ENCODE measurements at regions not wholly inside any gene's neighbourhood (a gene's known extent, or its start where the extent isn't known, plus 50 kb on each side); places are given as distances from the start of the nearest gene placed in this dataset.

GRCh38 chr3:103410231-103410630 lies 975.4 kb downstream of the ZPLD1 start:
- no peak overlapping the region for H3K27ac ChIP-seq (ENCODE audit: low read length)
- H3K4me1 ChIP-seq (ENCODE audit: low read length) = no peaks in the 10 kb centered on the region
- no peaks in the 10 kb centered on the region for H4K20me1 ChIP-seq (ENCODE audit: insufficient read depth, low read length)
- no peak overlapping the region for H3K4me3 ChIP-seq (ENCODE audit: low read length)
- no peaks in the 10 kb centered on the region for H3K36me3 ChIP-seq (replicated peaks; ENCODE audit: insufficient read depth, low read length)
- H3K9me3 ChIP-seq (replicated peaks; ENCODE audit: insufficient read depth, low read length) = no peaks in the 10 kb centered on the region
- no peak overlapping the region for H3K9ac ChIP-seq (ENCODE audit: low read length)
- no peak for DNase-seq
- H3F3A ChIP-seq (ENCODE audit: insufficient read depth, low read length) = no peaks in the 10 kb centered on the region
- no peaks in the 10 kb centered on the region for H3K9me2 ChIP-seq (replicated peaks; ENCODE audit: insufficient read depth, low read length)
- H3K27me3 ChIP-seq (replicated peaks; ENCODE audit: insufficient read depth, low read length) = no peaks in the 10 kb centered on the region
- no peak overlapping the region for H3K4me2 ChIP-seq (ENCODE audit: low read depth, low read length)
- no peak overlapping the region for H2AFZ ChIP-seq (ENCODE audit: low read length)
- H3K79me2 ChIP-seq (ENCODE audit: low read length) = no peaks in the 10 kb centered on the region
- TF ChIP-seq CTCF (IDR thresholded peaks at IDR 0.05; ENCODE audit: low read length) = no peak
- TF ChIP-seq EZH2 (optimal IDR thresholded peaks at IDR 0.05; ENCODE audit: low read depth, low read length) = no peak
- TF ChIP-seq EZH2phosphoT487 (IDR thresholded peaks at IDR 0.05; ENCODE audit: low read length) = no peak

- DNase-seq = no peak
- TF ChIP-seq CTCF (IDR thresholded peaks at IDR 0.05; ENCODE audit: low read length) = no peak
- Histone ChIP-seq H3K9me2 (replicated peaks; ENCODE audit: insufficient read depth, low read length) (no peaks in the 10 kb centered on the region), H3K4me1 (ENCODE audit: low read length) (no peaks in the 10 kb centered on the region), H3F3A (ENCODE audit: insufficient read depth, low read length) (no peaks in the 10 kb centered on the region), H3K79me2 (ENCODE audit: low read length) (no peaks in the 10 kb centered on the region), H3K27ac (ENCODE audit: low read length) (no peak overlapping the region), H3K4me2 (ENCODE audit: low read depth, low read length) (no peak overlapping the region), H3K9ac (ENCODE audit: low read length) (no peak overlapping the region), H3K4me3 (ENCODE audit: low read length) (no peak overlapping the region), H3K36me3 (replicated peaks; ENCODE audit: insufficient read depth, low read length) (no peaks in the 10 kb centered on the region), H3K27me3 (replicated peaks; ENCODE audit: insufficient read depth, low read length) (no peaks in the 10 kb centered on the region), H2AFZ (ENCODE audit: low read length) (no peak overlapping the region), H4K20me1 (ENCODE audit: insufficient read depth, low read length) (no peaks in the 10 kb centered on the region), H3K9me3 (replicated peaks; ENCODE audit: insufficient read depth, low read length) (no peaks in the 10 kb centered on the region)
Observed at GRCh38 chr3:103421460-103421859, 986.6 kb downstream of the ZPLD1 start.

GRCh38 chr3:103437883-103438282 lies 1003.1 kb downstream of the ZPLD1 start:
- H3K4me3 ChIP-seq (ENCODE audit: low read length) = no peak overlapping the region
- no peaks in the 10 kb centered on the region for H3F3A ChIP-seq (ENCODE audit: insufficient read depth, low read length)
- H3K9me2 ChIP-seq (replicated peaks; ENCODE audit: insufficient read depth, low read length) = no peaks in the 10 kb centered on the region
- H3K9ac ChIP-seq (ENCODE audit: low read length) = no peak overlapping the region
- DNase-seq = no peak
- no peaks in the 10 kb centered on the region for H3K79me2 ChIP-seq (ENCODE audit: low read length)
- no peak overlapping the region for H3K27ac ChIP-seq (ENCODE audit: low read length)
- H3K4me1 ChIP-seq (ENCODE audit: low read length) = no peaks in the 10 kb centered on the region
- H2AFZ ChIP-seq (ENCODE audit: low read length) = no peak overlapping the region
- H3K9me3 ChIP-seq (replicated peaks; ENCODE audit: insufficient read depth, low read length) = no peaks in the 10 kb centered on the region
- H3K27me3 ChIP-seq (replicated peaks; ENCODE audit: insufficient read depth, low read length) = no peaks in the 10 kb centered on the region
- no peak overlapping the region for H3K4me2 ChIP-seq (ENCODE audit: low read depth, low read length)
- TF ChIP-seq CTCF (IDR thresholded peaks at IDR 0.05; ENCODE audit: low read length) = no peak
- TF ChIP-seq EZH2phosphoT487 (IDR thresholded peaks at IDR 0.05; ENCODE audit: low read length) = no peak
- no peaks in the 10 kb centered on the region for H3K36me3 ChIP-seq (replicated peaks; ENCODE audit: insufficient read depth, low read length)
- no peaks in the 10 kb centered on the region for H4K20me1 ChIP-seq (ENCODE audit: insufficient read depth, low read length)

All from MM.1S (cell line).